ENCODE measurements at regions not wholly inside any gene's neighbourhood (a gene's known extent, or its start where the extent isn't known, plus 50 kb on each side); places are given as distances from the start of the nearest gene placed in this dataset.
A peak's percentile ranks its signal among the peaks of the same experiment; 100 is the strongest.

- Histone ChIP-seq H3K36me3 (no peaks in the 10 kb centered on the region; the same call in 1 of the 2 replicates), H3K9me3 (peaks cover 4% of the 10 kb centered on the region; the same call in 1 of the 2 replicates), H3K4me1 (no peaks in the 10 kb centered on the region), H3K27me3 (peaks cover 19% of the 10 kb centered on the region), H3K4me3 (ENCODE audit: low read depth, low read length) (no peak overlapping the region)
- no peak for DNase-seq
- TF ChIP-seq, protein P1, sequence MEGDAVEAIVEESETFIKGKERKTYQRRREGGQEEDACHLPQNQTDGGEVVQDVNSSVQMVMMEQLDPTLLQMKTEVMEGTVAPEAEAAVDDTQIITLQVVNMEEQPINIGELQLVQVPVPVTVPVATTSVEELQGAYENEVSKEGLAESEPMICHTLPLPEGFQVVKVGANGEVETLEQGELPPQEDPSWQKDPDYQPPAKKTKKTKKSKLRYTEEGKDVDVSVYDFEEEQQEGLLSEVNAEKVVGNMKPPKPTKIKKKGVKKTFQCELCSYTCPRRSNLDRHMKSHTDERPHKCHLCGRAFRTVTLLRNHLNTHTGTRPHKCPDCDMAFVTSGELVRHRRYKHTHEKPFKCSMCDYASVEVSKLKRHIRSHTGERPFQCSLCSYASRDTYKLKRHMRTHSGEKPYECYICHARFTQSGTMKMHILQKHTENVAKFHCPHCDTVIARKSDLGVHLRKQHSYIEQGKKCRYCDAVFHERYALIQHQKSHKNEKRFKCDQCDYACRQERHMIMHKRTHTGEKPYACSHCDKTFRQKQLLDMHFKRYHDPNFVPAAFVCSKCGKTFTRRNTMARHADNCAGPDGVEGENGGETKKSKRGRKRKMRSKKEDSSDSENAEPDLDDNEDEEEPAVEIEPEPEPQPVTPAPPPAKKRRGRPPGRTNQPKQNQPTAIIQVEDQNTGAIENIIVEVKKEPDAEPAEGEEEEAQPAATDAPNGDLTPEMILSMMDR (IDR thresholded peaks at IDR 0.05; ENCODE audit: low read depth, low read length): no peak
Observed at GRCh38 chr7:18081617-18082016, 54.0 kb upstream of the PRPS1L1 start.

GRCh38 chr7:18082169-18082568 lies 54.5 kb upstream of the PRPS1L1 start:
- Histone ChIP-seq H3K4me3 (ENCODE audit: low read depth, low read length) (no peak overlapping the region), H3K4me1 (no peaks in the 10 kb centered on the region), H3K9me3 (peaks cover 4% of the 10 kb centered on the region; the same call in 1 of the 2 replicates), H3K36me3 (no peaks in the 10 kb centered on the region; the same call in 1 of the 2 replicates), H3K27me3 (peaks cover 22% of the 10 kb centered on the region)
- DNase-seq: no peak
- TF ChIP-seq, protein P1 (IDR thresholded peaks at IDR 0.05; ENCODE audit: low read depth, low read length): no peak

- Histone ChIP-seq H3K36me3 (no peaks in the 10 kb centered on the region), H3K4me3 (ENCODE audit: low read depth, low read length) (peak overlapping the region; percentile 51), H3K27me3 (peaks cover 48% of the 10 kb centered on the region), H3K9me3 (peaks cover 4% of the 10 kb centered on the region; the same call in 1 of the 2 replicates), H3K4me1 (no peaks in the 10 kb centered on the region)
- DNase-seq: peak; percentile 13
- TF ChIP-seq, protein P1 (IDR thresholded peaks at IDR 0.05; ENCODE audit: low read depth, low read length): no peak
Observed at GRCh38 chr7:18086165-18087025, 58.7 kb upstream of the PRPS1L1 start.

GRCh38 chr7:18087026-18087686 lies 59.5 kb upstream of the PRPS1L1 start:
- H3K27me3 ChIP-seq: peaks cover 48% of the 10 kb centered on the region
- TF ChIP-seq, protein P1 (IDR thresholded peaks at IDR 0.05; ENCODE audit: low read depth, low read length): no peak
- peak overlapping the region; percentile 41 for H3K4me3 ChIP-seq (ENCODE audit: low read depth, low read length)
- H3K4me1 ChIP-seq: no peaks in the 10 kb centered on the region
- no peak for DNase-seq
- peaks cover 2% of the 10 kb centered on the region; the same call in 1 of the 2 replicates for H3K9me3 ChIP-seq
- no peaks in the 10 kb centered on the region for H3K36me3 ChIP-seq

DNA sequence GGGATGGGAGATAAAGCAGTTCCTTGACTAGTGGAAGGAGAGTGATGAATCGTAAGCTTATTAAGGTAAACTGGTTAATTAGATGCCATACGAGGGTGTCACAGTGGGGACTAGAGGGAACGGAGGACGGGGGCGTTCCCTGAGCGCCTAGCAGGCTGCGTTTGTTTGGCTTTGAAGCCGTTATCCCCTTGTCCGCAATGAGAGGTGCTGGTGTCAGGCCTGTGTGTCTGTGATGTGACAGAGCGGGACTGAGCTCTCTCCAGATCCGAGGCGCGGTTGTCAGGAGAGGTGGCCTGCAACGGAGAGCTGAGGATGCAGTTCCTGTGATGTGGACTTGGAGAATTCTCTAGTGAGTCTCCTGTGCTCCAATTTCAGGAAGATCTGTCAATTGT lies 60.0 kb upstream of the PRPS1L1 start:
- peaks cover 48% of the 10 kb centered on the region for H3K27me3 ChIP-seq
- TF ChIP-seq, protein P1 (IDR thresholded peaks at IDR 0.05; ENCODE audit: low read depth, low read length): no peak
- H3K4me3 ChIP-seq (ENCODE audit: low read depth, low read length): no peak overlapping the region
- H3K4me1 ChIP-seq: no peaks in the 10 kb centered on the region
- H3K9me3 ChIP-seq: no peaks in the 10 kb centered on the region
- DNase-seq: no peak
- H3K36me3 ChIP-seq: no peaks in the 10 kb centered on the region

Data from BE2C (cell line).